ENCODE measurements at regions not wholly inside any gene's neighbourhood (a gene's known extent, or its start where the extent isn't known, plus 50 kb on each side); places are given as distances from the start of the nearest gene placed in this dataset.

- Histone ChIP-seq H3K4me3 (ENCODE audit: low read depth, low read length) (no peak overlapping the region), H3K36me3 (ENCODE audit: control insufficient read depth, insufficient read depth, low read length) (no peaks in the 10 kb centered on the region), H3K9me3 (no peaks in the 10 kb centered on the region), H3K4me1 (no peaks in the 10 kb centered on the region), H3K27me3 (replicated peaks; ENCODE audit: control insufficient read depth, insufficient read depth, low read length) (no peaks in the 10 kb centered on the region)
- peaks cover 7% of the 10 kb centered on the region for H3K27me3 Mint-ChIP-seq (ENCODE audit: insufficient read depth, unreplicated experiment)
- no peak overlapping the region for H3K27ac Mint-ChIP-seq (ENCODE audit: unreplicated experiment)
- DNase-seq = no peak
- no peak for TF ChIP-seq CTCF (IDR thresholded peaks at IDR 0.05; ENCODE audit: insufficient read depth in 1 of 2, low read depth in 1 of 2, low read length in 1 of 2, severe bottlenecking in 1 of 2, unreplicated experiment in 1 of 2)
- H3K4me3 Mint-ChIP-seq (ENCODE audit: unreplicated experiment) = no peak overlapping the region
- ChIA-PET POLR2A (no interaction called here), CTCF (no interaction called here)
- H3K9me3 Mint-ChIP-seq (ENCODE audit: unreplicated experiment) = peaks cover 11% of the 10 kb centered on the region
- no peaks in the 10 kb centered on the region for H3K36me3 Mint-ChIP-seq (ENCODE audit: insufficient read depth, unreplicated experiment)
- H3K4me1 Mint-ChIP-seq (ENCODE audit: low read depth, unreplicated experiment) = no peaks in the 10 kb centered on the region
- no TSS peak for BruUV-seq (replicated peaks)
- intact Hi-C loops (cut with micrococcal nuclease; ENCODE audit: unreplicated experiment) = loop anchor here (2.0 to 5.0 kb wide), 3 partner anchors 178 to 773 kb away; no protein-coding TSS in a partner anchor
Measured at GRCh38 chr6:76683985-76684384, 611.5 kb upstream of the IMPG1 start.

- Histone ChIP-seq H3K27me3 (replicated peaks; ENCODE audit: control insufficient read depth, insufficient read depth, low read length) (no peaks in the 10 kb centered on the region), H3K4me3 (ENCODE audit: low read depth, low read length) (no peak overlapping the region), H3K4me1 (no peaks in the 10 kb centered on the region), H3K9me3 (no peaks in the 10 kb centered on the region), H3K36me3 (ENCODE audit: control insufficient read depth, insufficient read depth, low read length) (no peaks in the 10 kb centered on the region)
- no peak for DNase-seq
- POLR2A ChIA-PET = no interaction called here
- Mint-ChIP-seq H3K4me3 (ENCODE audit: unreplicated experiment) (no peak overlapping the region), H3K4me1 (ENCODE audit: low read depth, unreplicated experiment) (no peaks in the 10 kb centered on the region), H3K27me3 (ENCODE audit: insufficient read depth, unreplicated experiment) (peaks cover 6% of the 10 kb centered on the region), H3K27ac (ENCODE audit: unreplicated experiment) (no peak overlapping the region), H3K9me3 (ENCODE audit: unreplicated experiment) (peaks cover under 1% of the 10 kb centered on the region), H3K36me3 (ENCODE audit: insufficient read depth, unreplicated experiment) (no peaks in the 10 kb centered on the region)
- no TSS peak for BruUV-seq (replicated peaks)
- CTCF ChIA-PET = no interaction called here
- intact Hi-C loops (cut with micrococcal nuclease; ENCODE audit: unreplicated experiment) = loop anchor here (2.0 to 5.0 kb wide), 3 partner anchors 179 to 774 kb away; no protein-coding TSS in a partner anchor
- TF ChIP-seq CTCF (IDR thresholded peaks at IDR 0.05; ENCODE audit: insufficient read depth in 1 of 2, low read depth in 1 of 2, low read length in 1 of 2, severe bottlenecking in 1 of 2, unreplicated experiment in 1 of 2) = peak; percentile 23 to 30
Measured at GRCh38 chr6:76682842-76683241, 610.4 kb upstream of the IMPG1 start.

- H3K9me3 Mint-ChIP-seq (ENCODE audit: unreplicated experiment) = no peaks in the 10 kb centered on the region
- no peaks in the 10 kb centered on the region for H3K4me1 ChIP-seq
- no peaks in the 10 kb centered on the region for H3K4me1 Mint-ChIP-seq (ENCODE audit: low read depth, unreplicated experiment)
- no peak for TF ChIP-seq CTCF (IDR thresholded peaks at IDR 0.05; ENCODE audit: insufficient read depth in 1 of 2, low read depth in 1 of 2, low read length in 1 of 2, severe bottlenecking in 1 of 2, unreplicated experiment in 1 of 2)
- BruUV-seq (replicated peaks) = no TSS peak
- H3K36me3 Mint-ChIP-seq (ENCODE audit: insufficient read depth, unreplicated experiment) = no peaks in the 10 kb centered on the region
- no peaks in the 10 kb centered on the region for H3K9me3 ChIP-seq
- H3K27me3 ChIP-seq (replicated peaks; ENCODE audit: control insufficient read depth, insufficient read depth, low read length) = no peaks in the 10 kb centered on the region
- no peaks in the 10 kb centered on the region for H3K36me3 ChIP-seq (ENCODE audit: control insufficient read depth, insufficient read depth, low read length)
- no peak overlapping the region for H3K4me3 ChIP-seq (ENCODE audit: low read depth, low read length)
- H3K27me3 Mint-ChIP-seq (ENCODE audit: insufficient read depth, unreplicated experiment) = peaks cover 7% of the 10 kb centered on the region
- H3K27ac Mint-ChIP-seq (ENCODE audit: unreplicated experiment) = no peak overlapping the region
- ChIA-PET CTCF (no interaction called here), POLR2A (no interaction called here)
- H3K4me3 Mint-ChIP-seq (ENCODE audit: unreplicated experiment) = no peak overlapping the region
- intact Hi-C loops (cut with micrococcal nuclease; ENCODE audit: unreplicated experiment) = loop anchor here (2.0 to 5.0 kb wide), 3 partner anchors 181 to 775 kb away; no protein-coding TSS in a partner anchor
- DNase-seq = no peak
Measured at GRCh38 chr6:76681781-76682180, 609.3 kb upstream of the IMPG1 start.
